ENCODE measurements at regions not wholly inside any gene's neighbourhood (a gene's known extent, or its start where the extent isn't known, plus 50 kb on each side); places are given as distances from the start of the nearest gene placed in this dataset.

- no peaks in the 10 kb centered on the region for H3K27me3 ChIP-seq (ENCODE audit: insufficient read depth, low read length)
- H3K4me2 ChIP-seq (ENCODE audit: low read length): no peak overlapping the region
- CTCF ChIA-PET: no interaction called here
- no peaks in the 10 kb centered on the region for H3K79me2 ChIP-seq (ENCODE audit: insufficient read depth, low read length)
- no peaks in the 10 kb centered on the region for H4K20me1 ChIP-seq (ENCODE audit: insufficient read depth)
- POLR2A ChIA-PET: no interaction called here
- no peak overlapping the region for H2AFZ ChIP-seq (ENCODE audit: low read depth, low read length, poor library complexity, severe bottlenecking)
- no peak for DNase-seq (ENCODE audit: low read depth, low spot score)
- H3K9ac ChIP-seq (ENCODE audit: low read length): no peak overlapping the region
- H3K9me3 ChIP-seq (ENCODE audit: control insufficient read depth in 1 of 2, insufficient read depth in 1 of 2, low read depth in 1 of 2, low read length in 2 of 2): peaks cover 28 to 44% of the 10 kb centered on the region in 2 experiments; a peak in 2 of 4 replicates
- no peak overlapping the region for H3K4me3 ChIP-seq (replicated peaks in 1 of 2; ENCODE audit: low read depth in 1 of 2, low read length in 2 of 2)
- H3K4me1 ChIP-seq (ENCODE audit: control insufficient read depth in 1 of 2, insufficient read depth in 2 of 2, low read length in 2 of 2): no peaks in the 10 kb centered on the region
- intact Hi-C loops (cut with micrococcal nuclease): no loop called here
- BruUV-seq (replicated peaks): no TSS peak
- RAD21 ChIA-PET (ENCODE audit: low non-redundant PET in 1 of 2, low total read pairs in 2 of 2, uncharacterized antibody in 2 of 2, unreplicated experiment in 2 of 2): no interaction called here
- TF ChIP-seq EGR1 (IDR thresholded peaks at IDR 0.05; ENCODE audit: low read depth): no peak
- no peak for TF ChIP-seq POLR2A (IDR thresholded peaks at IDR 0.05; ENCODE audit: borderline replicate concordance, extremely low read depth, insufficient read depth, insufficient read length)
- TF ChIP-seq JUND (IDR thresholded peaks at IDR 0.05): no peak
- TF ChIP-seq ZNF274 (IDR thresholded peaks at IDR 0.05; ENCODE audit: low read depth, low read length): no peak
- no peak for TF ChIP-seq RAD21 (IDR thresholded peaks at IDR 0.05; ENCODE audit: low read depth)
- no peak for TF ChIP-seq CTCF (IDR thresholded peaks at IDR 0.05 in 2 of 3, conservative IDR thresholded peaks at IDR 0.05 in 1 of 3; ENCODE audit: borderline replicate concordance in 1 of 3, insufficient read depth in 1 of 3, low read depth in 2 of 3, low read length in 2 of 3)
- TF ChIP-seq MAX (IDR thresholded peaks at IDR 0.05): no peak
- no peak for TF ChIP-seq EZH2 (IDR thresholded peaks at IDR 0.05)
- TF ChIP-seq ELF1 (IDR thresholded peaks at IDR 0.05; ENCODE audit: borderline replicate concordance, low read depth): no peak
- no peak for TF ChIP-seq FOSL1 (IDR thresholded peaks at IDR 0.05; ENCODE audit: low read depth)
- TF ChIP-seq EZH2phosphoT487 (IDR thresholded peaks at IDR 0.05; ENCODE audit: borderline replicate concordance): no peak
- TF ChIP-seq ATF3 (IDR thresholded peaks at IDR 0.05): no peak
- no peak for TF ChIP-seq SIN3A (IDR thresholded peaks at IDR 0.05; ENCODE audit: low read depth)
- TF ChIP-seq POLR2AphosphoS5 (IDR thresholded peaks at IDR 0.05; ENCODE audit: low read depth, low read length): no peak
- no peak for TF ChIP-seq SRF (IDR thresholded peaks at IDR 0.05; ENCODE audit: low read depth)
- no peak for TF ChIP-seq CEBPB (IDR thresholded peaks at IDR 0.05; ENCODE audit: low read depth)
- no peak for TF ChIP-seq YY1 (IDR thresholded peaks at IDR 0.05; ENCODE audit: extremely low read depth, insufficient replicate concordance, low read depth, low read length)
- no peak for TF ChIP-seq TCF7L2 (IDR thresholded peaks at IDR 0.05; ENCODE audit: borderline replicate concordance, extremely low read depth, insufficient read depth, insufficient read length)
- no peaks in the 10 kb centered on the region for H3K36me3 ChIP-seq (ENCODE audit: control insufficient read depth in 1 of 2, insufficient read depth in 2 of 2, low read length in 2 of 2)
- ATAC-seq: no peak
- no peaks in the 10 kb centered on the region for H3K9me2 ChIP-seq (ENCODE audit: insufficient read depth)
- no peak overlapping the region for H3K27ac ChIP-seq (ENCODE audit: low read depth, low read length)
These were observed 1187.2 kb downstream of the XPNPEP1 start for GRCh38 chr10:108736111-108736510.

Measured in HCT116 (cell line).